H1 (cell line): ENCODE measurements at regions not wholly inside any gene's neighbourhood (a gene's known extent, or its start where the extent isn't known, plus 50 kb on each side); places are given as distances from the start of the nearest gene placed in this dataset.

Experiments used
- CBX5 ChIP-seq: fragments of 300-800, 300-1000 bp; sonication (generic); IDR thresholded peaks from 2 replicates; pipeline ENCODE4 v1.7.1; 2016; ENCODE audit warnings: antibody characterized with exemption, low read length, low read depth
- EZH2 ChIP-seq: fragments of 200-600 bp; sonication (generic); IDR thresholded peaks from 2 replicates; pipeline ENCODE4 v1.7.1; 2012; ENCODE audit warnings: low read depth, mild to moderate bottlenecking, moderate library complexity, low read length, inconsistent platforms; ENCODE audit not compliant: severe bottlenecking
- HDAC2 ChIP-seq, 2 experiments: fragments of 300-600 bp in 1 of 2; sonication (generic) in 1 of 2; IDR thresholded peaks; 2 replicates each; pipeline ENCODE4 v1.6.1; 2011 to 2012; ENCODE audit warnings: low read depth in 2 of 2, low read length in 2 of 2, mild to moderate bottlenecking in 2 of 2, moderate library complexity in 2 of 2, borderline replicate concordance in 1 of 2, inconsistent platforms in 1 of 2
- JUND ChIP-seq: IDR thresholded peaks from 2 replicates; pipeline ENCODE4 v1.6.1; 2011; ENCODE audit warnings: mild to moderate bottlenecking, improper control_type of control experiment, low read length
- RXRA ChIP-seq: IDR thresholded peaks from 2 replicates; pipeline ENCODE4 v1.6.1; 2011; ENCODE audit warnings: low read depth, mild to moderate bottlenecking, low read length, moderate library complexity; ENCODE audit not compliant: insufficient read depth
- SP2 ChIP-seq: IDR thresholded peaks from 2 replicates; pipeline ENCODE4 v1.6.1; 2012; ENCODE audit warnings: mild to moderate bottlenecking, low read length, inconsistent platforms
- TEAD4 ChIP-seq: IDR thresholded peaks from 2 replicates; pipeline ENCODE4 v1.6.1; 2012; ENCODE audit warnings: low read depth, low read length, inconsistent platforms, mixed read lengths
- YY1 ChIP-seq: IDR thresholded peaks from 2 replicates; pipeline ENCODE4 v1.6.1; 2011; ENCODE audit warnings: low read depth, mild to moderate bottlenecking, low read length
- TF ChIP-seq, protein P1 (sequence below), 3 experiments: IDR thresholded peaks; 1 replicate in 2 of 3; 2 replicates in 1 of 3; pipeline versions ENCODE4 v1.5.1 to v1.6.1; 2011; ENCODE audit warnings: low read length in 3 of 3, mild to moderate bottlenecking in 3 of 3, inconsistent platforms in 2 of 3, low read depth in 1 of 3, moderate library complexity in 1 of 3; ENCODE audit not compliant: insufficient read depth in 1 of 3; ENCODE audit errors: control extremely low read depth in 1 of 3

DNA sequence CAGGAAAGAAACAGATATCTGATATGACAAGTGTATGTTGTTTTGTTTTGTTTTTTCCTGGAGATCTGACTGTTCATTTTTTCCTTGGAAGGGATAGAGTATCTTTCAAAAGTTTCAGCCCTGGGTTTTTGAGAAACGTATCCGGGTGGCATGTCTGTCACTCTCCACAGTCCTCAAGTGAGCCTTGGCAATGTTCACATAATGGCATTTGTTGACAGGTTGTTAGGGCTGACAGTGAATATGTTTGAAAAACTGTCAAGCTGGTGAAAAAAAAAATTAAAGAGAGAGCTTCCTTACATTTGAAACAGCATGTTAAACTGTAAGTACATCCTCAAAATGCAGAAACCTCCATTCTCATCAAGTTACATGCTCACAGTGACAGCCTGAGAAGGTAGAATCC lies 113.0 kb upstream of the DYNLRB2 start:
- TF ChIP-seq, protein P1, sequence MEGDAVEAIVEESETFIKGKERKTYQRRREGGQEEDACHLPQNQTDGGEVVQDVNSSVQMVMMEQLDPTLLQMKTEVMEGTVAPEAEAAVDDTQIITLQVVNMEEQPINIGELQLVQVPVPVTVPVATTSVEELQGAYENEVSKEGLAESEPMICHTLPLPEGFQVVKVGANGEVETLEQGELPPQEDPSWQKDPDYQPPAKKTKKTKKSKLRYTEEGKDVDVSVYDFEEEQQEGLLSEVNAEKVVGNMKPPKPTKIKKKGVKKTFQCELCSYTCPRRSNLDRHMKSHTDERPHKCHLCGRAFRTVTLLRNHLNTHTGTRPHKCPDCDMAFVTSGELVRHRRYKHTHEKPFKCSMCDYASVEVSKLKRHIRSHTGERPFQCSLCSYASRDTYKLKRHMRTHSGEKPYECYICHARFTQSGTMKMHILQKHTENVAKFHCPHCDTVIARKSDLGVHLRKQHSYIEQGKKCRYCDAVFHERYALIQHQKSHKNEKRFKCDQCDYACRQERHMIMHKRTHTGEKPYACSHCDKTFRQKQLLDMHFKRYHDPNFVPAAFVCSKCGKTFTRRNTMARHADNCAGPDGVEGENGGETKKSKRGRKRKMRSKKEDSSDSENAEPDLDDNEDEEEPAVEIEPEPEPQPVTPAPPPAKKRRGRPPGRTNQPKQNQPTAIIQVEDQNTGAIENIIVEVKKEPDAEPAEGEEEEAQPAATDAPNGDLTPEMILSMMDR (IDR thresholded peaks at IDR 0.05; ENCODE audit: control extremely low read depth in 1 of 3, insufficient read depth in 1 of 3, low read depth in 1 of 3, low read length in 3 of 3) = no peak
- TF ChIP-seq EZH2 = no peak
- TF ChIP-seq CBX5 = no peak
- no peak for TF ChIP-seq YY1
- TF ChIP-seq JUND = no peak
- TF ChIP-seq SP2 = no peak
- TF ChIP-seq TEAD4 = no peak
- TF ChIP-seq HDAC2 (IDR thresholded peaks at IDR 0.05; ENCODE audit: borderline replicate concordance in 1 of 2, low read depth in 2 of 2, low read length in 2 of 2) = no peak
- no peak for TF ChIP-seq RXRA
